ENCODE measurements at regions not wholly inside any gene's neighbourhood (a gene's known extent, or its start where the extent isn't known, plus 50 kb on each side); places are given as distances from the start of the nearest gene placed in this dataset.

- Histone ChIP-seq H3K9ac (ENCODE audit: low read length) (no peak overlapping the region), H3K36me3 (replicated peaks; ENCODE audit: low read depth, low read length) (no peaks in the 10 kb centered on the region), H3K27ac (ENCODE audit: low read length) (no peak overlapping the region), H4K20me1 (ENCODE audit: insufficient read depth, low read length) (no peaks in the 10 kb centered on the region), H3K4me2 (ENCODE audit: low read length) (no peak overlapping the region), H2AFZ (ENCODE audit: low read depth, low read length) (no peak overlapping the region), H3K79me2 (ENCODE audit: low read length) (no peaks in the 10 kb centered on the region), H3K4me1 (ENCODE audit: low read length) (peaks cover 6% of the 10 kb centered on the region), H3K4me3 (ENCODE audit: low read length) (no peak overlapping the region), H3K27me3 (ENCODE audit: low read depth, low read length) (peaks cover 44% of the 10 kb centered on the region), H3K9me3 (ENCODE audit: insufficient read depth, low read length) (no peaks in the 10 kb centered on the region)
- no peak for TF ChIP-seq EZH2phosphoT487 (IDR thresholded peaks at IDR 0.05; ENCODE audit: low read depth)
- TF ChIP-seq CTCF (IDR thresholded peaks at IDR 0.05; ENCODE audit: low read depth, low read length) = peak; percentile 39
Measured at GRCh38 chr3:13260259-13261103, 159.6 kb downstream of the NUP210 start.

GRCh38 chr3:13259831-13260230 lies 160.3 kb downstream of the NUP210 start:
- H3K4me1 ChIP-seq (ENCODE audit: low read length) = peaks cover 6% of the 10 kb centered on the region
- no peak overlapping the region for H3K4me3 ChIP-seq (ENCODE audit: low read length)
- no peak overlapping the region for H3K9ac ChIP-seq (ENCODE audit: low read length)
- no peaks in the 10 kb centered on the region for H3K36me3 ChIP-seq (replicated peaks; ENCODE audit: low read depth, low read length)
- no peak overlapping the region for H3K27ac ChIP-seq (ENCODE audit: low read length)
- H3K9me3 ChIP-seq (ENCODE audit: insufficient read depth, low read length) = no peaks in the 10 kb centered on the region
- no peak overlapping the region for H2AFZ ChIP-seq (ENCODE audit: low read depth, low read length)
- H3K79me2 ChIP-seq (ENCODE audit: low read length) = no peaks in the 10 kb centered on the region
- no peak overlapping the region for H3K4me2 ChIP-seq (ENCODE audit: low read length)
- H3K27me3 ChIP-seq (ENCODE audit: low read depth, low read length) = peaks cover 39% of the 10 kb centered on the region
- H4K20me1 ChIP-seq (ENCODE audit: insufficient read depth, low read length) = no peaks in the 10 kb centered on the region
- TF ChIP-seq CTCF (IDR thresholded peaks at IDR 0.05; ENCODE audit: low read depth, low read length) (no peak), EZH2phosphoT487 (IDR thresholded peaks at IDR 0.05; ENCODE audit: low read depth) (no peak)

- H3K9ac ChIP-seq (ENCODE audit: low read length) = no peak overlapping the region
- H3K79me2 ChIP-seq (ENCODE audit: low read length) = no peaks in the 10 kb centered on the region
- no peak overlapping the region for H3K4me3 ChIP-seq (ENCODE audit: low read length)
- no peaks in the 10 kb centered on the region for H3K9me3 ChIP-seq (ENCODE audit: insufficient read depth, low read length)
- no peak overlapping the region for H3K27ac ChIP-seq (ENCODE audit: low read length)
- H3K4me1 ChIP-seq (ENCODE audit: low read length) = peaks cover 6% of the 10 kb centered on the region
- H3K4me2 ChIP-seq (ENCODE audit: low read length) = no peak overlapping the region
- no peaks in the 10 kb centered on the region for H3K36me3 ChIP-seq (replicated peaks; ENCODE audit: low read depth, low read length)
- peaks cover 39% of the 10 kb centered on the region for H3K27me3 ChIP-seq (ENCODE audit: low read depth, low read length)
- H4K20me1 ChIP-seq (ENCODE audit: insufficient read depth, low read length) = no peaks in the 10 kb centered on the region
- TF ChIP-seq CTCF (IDR thresholded peaks at IDR 0.05; ENCODE audit: low read depth, low read length) (no peak), EZH2phosphoT487 (IDR thresholded peaks at IDR 0.05; ENCODE audit: low read depth) (no peak)
- no peak overlapping the region for H2AFZ ChIP-seq (ENCODE audit: low read depth, low read length)
Measured at GRCh38 chr3:13258986-13259514, 161.1 kb downstream of the NUP210 start.

GRCh38 chr3:13258280-13258679 lies 161.8 kb downstream of the NUP210 start:
- H3K9ac ChIP-seq (ENCODE audit: low read length) = no peak overlapping the region
- H3K9me3 ChIP-seq (ENCODE audit: insufficient read depth, low read length) = no peaks in the 10 kb centered on the region
- H3K79me2 ChIP-seq (ENCODE audit: low read length) = no peaks in the 10 kb centered on the region
- H3K27me3 ChIP-seq (ENCODE audit: low read depth, low read length) = peaks cover 39% of the 10 kb centered on the region
- no peak overlapping the region for H3K4me2 ChIP-seq (ENCODE audit: low read length)
- peaks cover 6% of the 10 kb centered on the region for H3K4me1 ChIP-seq (ENCODE audit: low read length)
- H3K36me3 ChIP-seq (replicated peaks; ENCODE audit: low read depth, low read length) = no peaks in the 10 kb centered on the region
- no peaks in the 10 kb centered on the region for H4K20me1 ChIP-seq (ENCODE audit: insufficient read depth, low read length)
- H3K4me3 ChIP-seq (ENCODE audit: low read length) = no peak overlapping the region
- no peak overlapping the region for H3K27ac ChIP-seq (ENCODE audit: low read length)
- no peak overlapping the region for H2AFZ ChIP-seq (ENCODE audit: low read depth, low read length)
- no peak for TF ChIP-seq EZH2phosphoT487 (IDR thresholded peaks at IDR 0.05; ENCODE audit: low read depth)
